ENCODE measurements at regions not wholly inside any gene's neighbourhood (a gene's known extent, or its start where the extent isn't known, plus 50 kb on each side); places are given as distances from the start of the nearest gene placed in this dataset.

- Histone ChIP-seq H3K27ac (ENCODE audit: low read depth in 1 of 3, low read length in 2 of 3) (no peak overlapping the region), H3K9me3 (ENCODE audit: control insufficient read depth in 2 of 2, insufficient read depth in 1 of 2, low read depth in 1 of 2, low read length in 1 of 2) (peaks cover 0 to 4% of the 10 kb centered on the region in 2 donors), H3K36me3 (ENCODE audit: control insufficient read depth in 3 of 3, insufficient read depth in 2 of 3, low read depth in 1 of 3, low read length in 3 of 3) (no peaks in the 10 kb centered on the region), H3K4me3 (ENCODE audit: low read depth in 1 of 3, low read length in 3 of 3) (no peak overlapping the region), H3K4me1 (ENCODE audit: control insufficient read depth in 3 of 3, insufficient read depth in 2 of 3, low read depth in 1 of 3, low read length in 2 of 3) (no peaks in the 10 kb centered on the region), H3K27me3 (ENCODE audit: control insufficient read depth in 3 of 3, insufficient read depth in 3 of 3, low read length in 3 of 3) (no peaks in the 10 kb centered on the region)
- FAIRE-seq, result no peak
- WGBS, 3 donors, result 51 to 79% (median 78%) methylated on average over 2 of the region's 2 CpGs
- DNase-seq, result peak in 1 of 2 donors; percentile 60
Measured at GRCh38 chr11:41978945-41979344, 519.5 kb upstream of the LRRC4C start.

GRCh38 chr11:41980741-41981140 is 521.3 kb upstream of the LRRC4C start:
- Histone ChIP-seq H3K4me1 (ENCODE audit: control insufficient read depth in 3 of 3, insufficient read depth in 2 of 3, low read depth in 1 of 3, low read length in 2 of 3) (no peaks in the 10 kb centered on the region), H3K4me3 (ENCODE audit: low read depth in 1 of 3, low read length in 3 of 3) (no peak overlapping the region), H3K27ac (ENCODE audit: low read depth in 1 of 3, low read length in 2 of 3) (peak overlapping the region in 1 of 3 donors; percentile 18), H3K27me3 (ENCODE audit: control insufficient read depth in 3 of 3, insufficient read depth in 3 of 3, low read length in 3 of 3) (no peaks in the 10 kb centered on the region), H3K9me3 (ENCODE audit: control insufficient read depth in 2 of 2, insufficient read depth in 1 of 2, low read depth in 1 of 2, low read length in 1 of 2) (peaks cover 0 to 4% of the 10 kb centered on the region in 2 donors), H3K36me3 (ENCODE audit: control insufficient read depth in 3 of 3, insufficient read depth in 2 of 3, low read depth in 1 of 3, low read length in 3 of 3) (no peaks in the 10 kb centered on the region)
- no peak for FAIRE-seq
- WGBS, 3 donors, result 7 to 62% (median 35%) methylated on average over 2 of the region's 2 CpGs
- peak; percentile 49 to 70 for DNase-seq

GRCh38 chr11:41982276-41982675 is 522.8 kb upstream of the LRRC4C start:
- WGBS, 3 donors, result 77 to 87% (median 84%) methylated on average over 3 of the region's 3 CpGs
- FAIRE-seq (no peak), DNase-seq (no peak)
- Histone ChIP-seq H3K27ac (ENCODE audit: low read depth in 1 of 3, low read length in 2 of 3) (no peak overlapping the region), H3K27me3 (ENCODE audit: control insufficient read depth in 3 of 3, insufficient read depth in 3 of 3, low read length in 3 of 3) (no peaks in the 10 kb centered on the region), H3K4me1 (ENCODE audit: control insufficient read depth in 3 of 3, insufficient read depth in 2 of 3, low read depth in 1 of 3, low read length in 2 of 3) (no peaks in the 10 kb centered on the region), H3K36me3 (ENCODE audit: control insufficient read depth in 3 of 3, insufficient read depth in 2 of 3, low read depth in 1 of 3, low read length in 3 of 3) (no peaks in the 10 kb centered on the region), H3K9me3 (ENCODE audit: control insufficient read depth in 2 of 2, insufficient read depth in 1 of 2, low read depth in 1 of 2, low read length in 1 of 2) (peaks cover 0 to 4% of the 10 kb centered on the region in 2 donors), H3K4me3 (ENCODE audit: low read depth in 1 of 3, low read length in 3 of 3) (no peak overlapping the region)

- Histone ChIP-seq H3K4me1 (ENCODE audit: control insufficient read depth in 3 of 3, insufficient read depth in 2 of 3, low read depth in 1 of 3, low read length in 2 of 3) (no peaks in the 10 kb centered on the region), H3K9me3 (ENCODE audit: control insufficient read depth in 2 of 2, insufficient read depth in 1 of 2, low read depth in 1 of 2, low read length in 1 of 2) (peaks cover 0 to 4% of the 10 kb centered on the region in 2 donors), H3K27ac (ENCODE audit: low read depth in 1 of 3, low read length in 2 of 3) (no peak overlapping the region), H3K36me3 (ENCODE audit: control insufficient read depth in 3 of 3, insufficient read depth in 2 of 3, low read depth in 1 of 3, low read length in 3 of 3) (no peaks in the 10 kb centered on the region), H3K4me3 (ENCODE audit: low read depth in 1 of 3, low read length in 3 of 3) (no peak overlapping the region), H3K27me3 (ENCODE audit: control insufficient read depth in 3 of 3, insufficient read depth in 3 of 3, low read length in 3 of 3) (no peaks in the 10 kb centered on the region)
- 79 to 84% (median 80%) methylated on average over 3 of the region's 3 CpGs for WGBS, 3 donors
- FAIRE-seq, result no peak
- no peak for DNase-seq
Measured at GRCh38 chr11:41982975-41983374, 523.5 kb upstream of the LRRC4C start.

- DNase-seq, result no peak
- no peak overlapping the region for H3K27ac ChIP-seq (ENCODE audit: low read depth in 1 of 3, low read length in 2 of 3)
- H3K4me3 ChIP-seq (ENCODE audit: low read depth in 1 of 3, low read length in 3 of 3), result no peak overlapping the region
- H3K4me1 ChIP-seq (ENCODE audit: control insufficient read depth in 3 of 3, insufficient read depth in 2 of 3, low read depth in 1 of 3, low read length in 2 of 3), result no peaks in the 10 kb centered on the region
- no peaks in the 10 kb centered on the region for H3K9me3 ChIP-seq (ENCODE audit: control insufficient read depth in 2 of 2, insufficient read depth in 1 of 2, low read depth in 1 of 2, low read length in 1 of 2)
- FAIRE-seq, result no peak
- H3K27me3 ChIP-seq (ENCODE audit: control insufficient read depth in 3 of 3, insufficient read depth in 3 of 3, low read length in 3 of 3), result no peaks in the 10 kb centered on the region
- no peaks in the 10 kb centered on the region for H3K36me3 ChIP-seq (ENCODE audit: control insufficient read depth in 3 of 3, insufficient read depth in 2 of 3, low read depth in 1 of 3, low read length in 3 of 3)
Measured at GRCh38 chr11:41983475-41983874, 524.0 kb upstream of the LRRC4C start.

GRCh38 chr11:41984023-41984422 is 524.6 kb upstream of the LRRC4C start:
- no peaks in the 10 kb centered on the region for H3K36me3 ChIP-seq (ENCODE audit: control insufficient read depth in 3 of 3, insufficient read depth in 2 of 3, low read depth in 1 of 3, low read length in 3 of 3)
- H3K4me1 ChIP-seq (ENCODE audit: control insufficient read depth in 3 of 3, insufficient read depth in 2 of 3, low read depth in 1 of 3, low read length in 2 of 3), result no peaks in the 10 kb centered on the region
- H3K27ac ChIP-seq (ENCODE audit: low read depth in 1 of 3, low read length in 2 of 3), result no peak overlapping the region
- FAIRE-seq (no peak), DNase-seq (no peak)
- H3K4me3 ChIP-seq (ENCODE audit: low read depth in 1 of 3, low read length in 3 of 3), result no peak overlapping the region
- H3K9me3 ChIP-seq (ENCODE audit: control insufficient read depth in 2 of 2, insufficient read depth in 1 of 2, low read depth in 1 of 2, low read length in 1 of 2), result no peaks in the 10 kb centered on the region
- no peaks in the 10 kb centered on the region for H3K27me3 ChIP-seq (ENCODE audit: control insufficient read depth in 3 of 3, insufficient read depth in 3 of 3, low read length in 3 of 3)
- 71 to 85% (median 78%) methylated on average over 2 of the region's 2 CpGs for WGBS, 3 donors

GRCh38 chr11:41985799-41986198 is 526.3 kb upstream of the LRRC4C start:
- Histone ChIP-seq H3K4me3 (ENCODE audit: low read depth in 1 of 3, low read length in 3 of 3) (no peak overlapping the region), H3K36me3 (ENCODE audit: control insufficient read depth in 3 of 3, insufficient read depth in 2 of 3, low read depth in 1 of 3, low read length in 3 of 3) (no peaks in the 10 kb centered on the region), H3K27ac (ENCODE audit: low read depth in 1 of 3, low read length in 2 of 3) (no peak overlapping the region), H3K4me1 (ENCODE audit: control insufficient read depth in 3 of 3, insufficient read depth in 2 of 3, low read depth in 1 of 3, low read length in 2 of 3) (no peaks in the 10 kb centered on the region), H3K9me3 (ENCODE audit: control insufficient read depth in 2 of 2, insufficient read depth in 1 of 2, low read depth in 1 of 2, low read length in 1 of 2) (no peaks in the 10 kb centered on the region), H3K27me3 (ENCODE audit: control insufficient read depth in 3 of 3, insufficient read depth in 3 of 3, low read length in 3 of 3) (no peaks in the 10 kb centered on the region)
- FAIRE-seq, result no peak
- DNase-seq, result no peak
- WGBS, 3 donors, result 91 to 97% (median 93%) methylated on average over 6 of the region's 6 CpGs

GRCh38 chr11:41988951-41989572 is 529.6 kb upstream of the LRRC4C start:
- DNase-seq (no peak), FAIRE-seq (no peak)
- 77 to 91% (median 78%) methylated on average over 3 of the region's 3 CpGs for WGBS, 3 donors
- no peaks in the 10 kb centered on the region for H3K36me3 ChIP-seq (ENCODE audit: control insufficient read depth in 3 of 3, insufficient read depth in 2 of 3, low read depth in 1 of 3, low read length in 3 of 3)
- H3K27ac ChIP-seq (ENCODE audit: low read depth in 1 of 3, low read length in 2 of 3), result no peak overlapping the region
- H3K27me3 ChIP-seq (ENCODE audit: control insufficient read depth in 3 of 3, insufficient read depth in 3 of 3, low read length in 3 of 3), result no peaks in the 10 kb centered on the region
- H3K4me3 ChIP-seq (ENCODE audit: low read depth in 1 of 3, low read length in 3 of 3), result no peak overlapping the region
- H3K9me3 ChIP-seq (ENCODE audit: control insufficient read depth in 2 of 2, insufficient read depth in 1 of 2, low read depth in 1 of 2, low read length in 1 of 2), result no peaks in the 10 kb centered on the region
- H3K4me1 ChIP-seq (ENCODE audit: control insufficient read depth in 3 of 3, insufficient read depth in 2 of 3, low read depth in 1 of 3, low read length in 2 of 3), result no peaks in the 10 kb centered on the region

GRCh38 chr11:41989823-41990380 is 530.5 kb upstream of the LRRC4C start:
- DNase-seq, result peak in 1 of 2 donors; percentile 12
- FAIRE-seq, result no peak
- Histone ChIP-seq H3K27ac (ENCODE audit: low read depth in 1 of 3, low read length in 2 of 3) (no peak overlapping the region), H3K4me1 (ENCODE audit: control insufficient read depth in 3 of 3, insufficient read depth in 2 of 3, low read depth in 1 of 3, low read length in 2 of 3) (no peaks in the 10 kb centered on the region), H3K4me3 (ENCODE audit: low read depth in 1 of 3, low read length in 3 of 3) (no peak overlapping the region), H3K27me3 (ENCODE audit: control insufficient read depth in 3 of 3, insufficient read depth in 3 of 3, low read length in 3 of 3) (no peaks in the 10 kb centered on the region), H3K36me3 (ENCODE audit: control insufficient read depth in 3 of 3, insufficient read depth in 2 of 3, low read depth in 1 of 3, low read length in 3 of 3) (no peaks in the 10 kb centered on the region), H3K9me3 (ENCODE audit: control insufficient read depth in 2 of 2, insufficient read depth in 1 of 2, low read depth in 1 of 2, low read length in 1 of 2) (no peaks in the 10 kb centered on the region)
